ENCODE measurements at regions not wholly inside any gene's neighbourhood (a gene's known extent, or its start where the extent isn't known, plus 50 kb on each side); places are given as distances from the start of the nearest gene placed in this dataset.

GRCh38 chr6:14282854-14283505 is 165.4 kb downstream of the CD83 start:
- no peaks in the 10 kb centered on the region for H3K27me3 ChIP-seq (ENCODE audit: insufficient read depth, low read depth, low read length)
- H3K4me3 ChIP-seq (ENCODE audit: low read length), result no peak overlapping the region
- no peaks in the 10 kb centered on the region for H3K9me2 ChIP-seq (ENCODE audit: insufficient read depth, low read length)
- no peaks in the 10 kb centered on the region for H4K20me1 ChIP-seq (ENCODE audit: insufficient read depth)
- H3K36me3 ChIP-seq (ENCODE audit: insufficient read depth, low read length), result no peaks in the 10 kb centered on the region
- no peak overlapping the region for H3K4me2 ChIP-seq (ENCODE audit: low read length)
- TF ChIP-seq RAD21 (conservative IDR thresholded peaks at IDR 0.05) (no peak), POLR2AphosphoS5 (IDR thresholded peaks at IDR 0.05) (no peak)
- no peak overlapping the region for H3K27ac ChIP-seq (ENCODE audit: low read length)
- no peaks in the 10 kb centered on the region for H3K9me3 ChIP-seq (ENCODE audit: low read length)
- no peak overlapping the region for H2AFZ ChIP-seq (ENCODE audit: low read depth, low read length)
- no peak overlapping the region for H3K9ac ChIP-seq (ENCODE audit: low read length)
- no peaks in the 10 kb centered on the region for H3K79me2 ChIP-seq (replicated peaks; ENCODE audit: insufficient read depth, low read length)
- H3F3A ChIP-seq (ENCODE audit: insufficient read depth, low read length, poor library complexity, severe bottlenecking), result no peaks in the 10 kb centered on the region

GRCh38 chr6:14283600-14284235 is 166.1 kb downstream of the CD83 start:
- TF ChIP-seq SMC3 (conservative IDR thresholded peaks at IDR 0.05; ENCODE audit: poor library complexity), result peak; percentile 18
- no peak for TF ChIP-seq TAF1 (IDR thresholded peaks at IDR 0.05; ENCODE audit: low read depth)
- no peak for TF ChIP-seq EP300 (conservative IDR thresholded peaks at IDR 0.05; ENCODE audit: poor library complexity, severe bottlenecking)
- TF ChIP-seq CTCF (IDR thresholded peaks at IDR 0.05; ENCODE audit: poor library complexity, severe bottlenecking), result peak; percentile 18
- TF ChIP-seq RAD21 (conservative IDR thresholded peaks at IDR 0.05), result no peak
- TF ChIP-seq REST (IDR thresholded peaks at IDR 0.05; ENCODE audit: borderline replicate concordance), result no peak
- no peak for TF ChIP-seq EZH2 (IDR thresholded peaks at IDR 0.05; ENCODE audit: borderline replicate concordance, insufficient read depth, low read length, poor library complexity, severe bottlenecking)
- no peak for TF ChIP-seq MXI1 (conservative IDR thresholded peaks at IDR 0.05; ENCODE audit: poor library complexity, severe bottlenecking)
- no peak for TF ChIP-seq POLR2AphosphoS5 (IDR thresholded peaks at IDR 0.05)
- Histone ChIP-seq H2AFZ (ENCODE audit: low read depth, low read length) (no peak overlapping the region), H3K27ac (ENCODE audit: low read length) (no peak overlapping the region), H3K9ac (ENCODE audit: low read length) (no peak overlapping the region), H3K9me2 (ENCODE audit: insufficient read depth, low read length) (no peaks in the 10 kb centered on the region), H3K27me3 (ENCODE audit: insufficient read depth, low read depth, low read length) (no peaks in the 10 kb centered on the region), H3K36me3 (ENCODE audit: insufficient read depth, low read length) (no peaks in the 10 kb centered on the region), H3K79me2 (replicated peaks; ENCODE audit: insufficient read depth, low read length) (no peaks in the 10 kb centered on the region), H4K20me1 (ENCODE audit: insufficient read depth) (no peaks in the 10 kb centered on the region), H3K4me3 (ENCODE audit: low read length) (no peak overlapping the region), H3F3A (ENCODE audit: insufficient read depth, low read length, poor library complexity, severe bottlenecking) (no peaks in the 10 kb centered on the region), H3K9me3 (ENCODE audit: low read length) (no peaks in the 10 kb centered on the region), H3K4me2 (ENCODE audit: low read length) (no peak overlapping the region)
